Activated CD4-positive, alpha-beta T cell treated with anti-CD3 and anti-CD28 coated beads for 1 hour (primary cell): ENCODE measurements at regions not wholly inside any gene's neighbourhood (a gene's known extent, or its start where the extent isn't known, plus 50 kb on each side); places are given as distances from the start of the nearest gene placed in this dataset.

ENCODE experiments used
- DNase-seq: peaks from one replicate; pipeline ENCODE4 v3.0.0-alpha.2; 2020

DNA sequence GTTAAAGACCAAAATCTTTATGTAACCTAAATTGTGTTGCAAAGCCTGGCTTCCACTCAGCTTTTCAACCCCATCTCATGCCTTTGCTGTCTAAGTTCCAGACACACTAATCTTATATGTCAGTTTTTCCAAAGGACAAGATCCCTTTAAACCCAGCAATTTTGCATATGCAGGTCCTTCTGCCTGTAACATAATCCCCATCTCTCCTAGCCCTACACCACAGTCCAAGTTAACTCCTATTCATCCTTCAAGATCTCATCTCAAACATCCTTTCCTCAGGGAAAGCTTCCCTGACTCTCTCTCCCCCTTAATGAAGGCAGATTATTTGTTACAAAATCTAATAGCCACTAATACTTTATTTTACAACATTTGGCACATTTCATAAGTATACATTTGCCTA lies 366.3 kb downstream of the PLPP3 start:
- no peak for DNase-seq

DNA sequence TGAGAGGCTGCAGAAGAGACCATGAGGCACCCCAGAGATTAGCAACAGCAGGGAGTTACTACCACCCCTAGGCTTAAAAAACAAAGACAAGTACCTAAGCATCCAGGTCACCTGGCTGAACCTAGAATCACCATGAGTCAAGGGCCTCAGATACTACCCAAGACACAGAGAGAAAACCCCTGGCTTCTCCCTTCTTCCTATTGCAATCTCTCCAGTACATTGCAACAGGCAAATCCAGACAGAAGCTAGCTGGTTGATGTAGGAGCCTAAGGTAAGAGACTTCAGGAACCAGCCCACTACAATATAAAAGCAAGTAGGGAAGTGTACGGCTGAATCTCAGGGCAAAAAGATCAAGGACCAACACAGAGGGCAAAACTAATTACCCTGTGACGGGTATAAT lies 367.2 kb downstream of the PLPP3 start:
- no peak for DNase-seq

DNA sequence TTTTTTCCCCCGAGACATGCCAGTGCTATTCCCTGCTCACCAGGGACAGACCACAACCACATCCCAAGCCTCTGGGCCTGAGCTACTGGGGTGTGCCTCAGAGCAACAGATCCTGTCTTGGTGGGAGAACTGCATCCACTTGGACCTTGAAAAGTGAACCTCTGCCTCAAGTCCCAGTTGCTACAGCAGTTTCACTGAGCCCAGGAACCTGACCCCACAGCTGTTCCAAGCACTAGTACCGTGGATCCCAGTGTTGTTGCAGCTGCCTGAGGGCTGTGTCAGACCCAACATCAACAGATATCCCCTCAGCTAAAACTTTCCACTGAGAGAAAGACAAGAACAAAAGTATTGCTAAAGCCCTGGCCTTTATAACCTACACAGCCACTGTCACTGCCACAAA lies 373.0 kb downstream of the PLPP3 start:
- DNase-seq, result no peak

DNA sequence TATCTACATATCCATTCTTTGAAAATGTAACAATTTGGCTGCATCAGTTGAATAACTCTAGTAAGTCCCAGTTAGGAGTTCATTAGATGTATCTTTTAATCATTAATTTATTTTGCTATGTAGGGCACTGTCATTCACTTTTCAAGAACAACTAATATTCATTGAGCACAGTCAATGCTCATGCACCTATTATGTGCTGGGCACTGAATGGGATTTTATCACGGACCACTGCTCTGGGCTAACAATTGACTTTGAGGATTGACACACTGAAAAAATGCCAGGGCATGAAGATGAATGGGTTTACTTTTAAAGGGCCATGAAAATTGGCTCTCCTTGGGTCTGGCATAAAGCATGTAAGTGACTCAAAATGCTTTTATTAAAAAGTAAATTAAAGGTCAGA lies 375.2 kb downstream of the PLPP3 start:
- no peak for DNase-seq

DNA sequence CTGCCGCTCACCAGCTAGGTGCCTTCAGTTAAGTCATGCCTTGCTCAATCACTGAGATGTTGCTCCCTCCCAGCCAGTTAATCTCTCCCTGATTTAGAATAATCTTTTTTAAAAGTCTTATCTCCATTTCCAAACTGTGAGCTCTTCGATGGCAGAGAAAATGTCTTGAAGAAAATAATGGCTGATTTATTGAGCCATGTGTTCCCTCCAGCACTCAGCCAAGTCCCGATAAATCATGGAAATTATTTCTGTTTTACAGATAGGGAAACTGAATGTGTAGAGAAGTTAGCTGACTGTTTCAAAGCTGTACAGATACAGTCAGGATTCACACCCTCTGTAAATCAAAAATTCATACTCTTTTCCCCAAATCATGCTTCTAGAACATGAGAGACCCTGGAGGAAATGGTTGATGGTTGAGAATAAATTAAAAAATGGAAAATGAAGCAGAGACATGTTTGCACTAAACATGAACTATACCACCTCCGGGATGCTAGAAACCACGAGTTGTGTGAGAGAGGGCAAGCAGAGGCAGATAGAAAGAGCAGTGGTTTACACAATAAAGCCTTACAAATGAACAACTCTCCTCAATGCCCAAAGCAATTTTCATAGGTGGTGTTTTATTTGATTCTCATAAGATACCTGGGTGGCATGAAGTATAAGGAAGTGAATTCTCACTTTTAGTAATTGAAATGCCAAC lies 376.4 kb downstream of the PLPP3 start:
- no peak for DNase-seq

DNA sequence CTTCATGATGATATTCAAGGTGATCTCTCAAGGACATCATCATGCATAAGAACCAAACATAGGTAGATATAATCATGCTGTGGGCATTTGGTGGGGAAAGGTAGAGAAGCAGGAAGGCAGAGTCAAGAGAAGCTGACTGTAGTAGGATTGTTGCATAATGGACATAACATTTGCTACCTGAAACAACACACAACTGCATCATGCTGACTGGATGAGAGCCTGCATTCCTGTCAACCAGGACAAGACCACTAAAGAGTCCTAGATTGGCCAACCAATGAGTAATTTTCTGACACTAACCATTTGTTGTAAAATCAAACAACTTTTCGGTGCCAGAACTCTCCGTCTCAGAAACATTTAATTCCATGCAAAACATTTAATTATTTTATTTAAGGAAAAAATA lies 377.2 kb downstream of the PLPP3 start:
- DNase-seq, result no peak

DNA sequence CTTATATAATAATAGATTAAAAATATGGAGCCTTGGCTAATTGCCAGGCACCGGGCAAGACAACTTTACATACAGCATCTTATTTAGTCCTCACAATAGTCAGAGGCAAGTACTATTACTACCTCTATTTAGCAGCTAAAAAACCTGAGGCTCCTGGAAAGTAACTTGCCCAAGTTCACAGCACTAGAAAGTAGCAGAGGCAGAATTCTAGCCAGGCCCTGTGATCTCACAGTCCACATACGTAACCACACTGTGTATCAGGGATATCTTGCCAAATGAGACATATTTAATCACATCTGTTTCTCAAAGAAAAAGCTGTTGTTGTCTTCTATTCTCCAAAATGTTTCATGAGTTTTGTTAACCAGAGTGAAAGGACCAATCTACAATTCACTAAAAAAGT lies 378.5 kb downstream of the PLPP3 start:
- no peak for DNase-seq

DNA sequence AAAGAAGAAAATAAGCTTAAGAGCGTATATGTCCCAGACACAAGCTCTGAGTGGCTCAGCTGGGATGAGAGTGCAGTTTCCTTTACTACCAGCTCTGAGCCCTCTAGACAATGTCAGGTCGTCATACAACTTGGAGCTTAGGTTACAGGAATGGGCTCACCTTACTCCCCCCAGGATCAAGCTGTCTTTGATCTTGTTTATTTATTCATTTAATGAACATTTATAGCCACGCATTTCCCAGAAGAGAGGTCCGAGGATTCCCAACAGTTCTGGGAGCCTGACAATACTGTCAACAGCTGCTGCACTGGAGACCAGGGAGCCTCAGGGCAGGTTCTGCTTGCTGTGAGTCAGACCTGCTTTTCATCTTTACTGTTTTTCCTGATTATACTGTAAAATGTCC lies 378.9 kb downstream of the PLPP3 start:
- DNase-seq, result no peak

DNA sequence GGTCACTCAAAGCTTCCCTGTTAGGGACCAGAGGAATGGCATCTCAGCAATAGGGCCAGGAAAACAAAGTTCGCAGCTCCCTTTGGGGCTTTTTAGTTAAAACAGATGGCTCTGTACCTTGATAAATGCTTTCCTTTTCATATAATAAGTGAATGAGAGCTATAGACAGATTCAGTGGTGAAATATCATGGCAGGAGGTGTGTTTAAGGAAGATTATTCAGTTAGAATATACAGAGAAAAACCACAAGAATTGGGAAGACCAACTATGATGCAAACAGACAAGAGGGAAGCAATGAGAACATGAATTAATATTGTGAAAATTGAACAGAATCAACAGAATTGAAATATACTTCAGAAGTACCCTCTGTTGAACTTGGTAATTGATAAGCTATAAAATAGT lies 379.4 kb downstream of the PLPP3 start:
- DNase-seq, result no peak

DNA sequence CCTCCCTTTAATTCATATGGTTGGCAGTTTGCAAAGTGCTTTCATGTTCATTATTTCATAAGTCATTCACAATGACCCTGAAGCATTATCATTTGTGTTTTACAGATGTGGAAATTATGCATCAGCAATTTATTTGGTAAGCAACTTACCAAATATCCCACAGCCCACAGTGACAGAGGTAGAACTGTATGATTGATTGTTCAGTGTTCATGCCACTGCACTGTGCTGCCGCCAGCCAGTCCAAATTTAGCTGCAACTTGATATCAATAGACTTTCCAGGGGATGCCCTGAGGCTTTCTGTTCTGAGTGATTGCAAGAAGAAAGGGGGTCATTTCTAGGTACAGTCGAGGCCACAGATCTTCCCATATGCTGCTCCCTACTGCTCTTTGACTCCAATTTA lies 380.3 kb downstream of the PLPP3 start:
- DNase-seq, result no peak

DNA sequence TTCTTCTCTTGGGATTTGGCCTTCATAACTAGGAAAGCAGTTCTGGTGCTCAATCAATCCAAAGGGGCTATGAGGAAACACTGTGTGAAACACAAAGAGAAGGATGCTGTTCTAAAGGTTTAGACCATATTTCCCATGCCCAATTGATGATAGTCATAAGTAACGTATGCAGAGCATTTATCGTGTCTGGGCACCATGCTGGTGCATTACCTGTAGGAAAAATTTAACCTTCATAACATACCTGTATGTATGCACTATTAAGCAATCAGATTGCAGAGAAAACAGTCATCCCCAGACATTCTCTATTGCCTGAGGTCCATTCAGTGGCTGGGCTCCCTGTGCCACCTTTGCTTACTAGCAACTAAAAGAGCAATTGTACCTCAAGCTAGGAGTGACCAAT lies 381.4 kb downstream of the PLPP3 start:
- DNase-seq, result no peak

DNA sequence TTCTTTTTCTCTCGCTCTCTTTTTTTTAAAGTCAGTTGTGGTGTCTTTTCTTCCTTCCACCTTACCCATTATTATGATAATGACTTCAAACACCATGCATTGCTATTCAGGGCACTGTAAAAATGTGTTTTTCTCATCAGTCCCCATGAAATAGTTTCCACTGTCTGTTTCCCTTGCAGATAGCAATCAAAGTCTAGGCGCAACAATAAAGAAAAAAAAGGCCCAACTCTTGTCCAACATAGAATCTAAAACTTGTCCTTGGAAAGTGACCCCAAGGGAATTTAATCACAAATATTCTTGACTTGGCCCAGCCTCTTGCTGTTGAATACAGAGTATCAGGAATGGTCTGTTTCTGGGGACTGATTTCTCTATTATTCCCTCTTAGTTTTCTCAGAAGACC lies 382.5 kb downstream of the PLPP3 start:
- no peak for DNase-seq

DNA sequence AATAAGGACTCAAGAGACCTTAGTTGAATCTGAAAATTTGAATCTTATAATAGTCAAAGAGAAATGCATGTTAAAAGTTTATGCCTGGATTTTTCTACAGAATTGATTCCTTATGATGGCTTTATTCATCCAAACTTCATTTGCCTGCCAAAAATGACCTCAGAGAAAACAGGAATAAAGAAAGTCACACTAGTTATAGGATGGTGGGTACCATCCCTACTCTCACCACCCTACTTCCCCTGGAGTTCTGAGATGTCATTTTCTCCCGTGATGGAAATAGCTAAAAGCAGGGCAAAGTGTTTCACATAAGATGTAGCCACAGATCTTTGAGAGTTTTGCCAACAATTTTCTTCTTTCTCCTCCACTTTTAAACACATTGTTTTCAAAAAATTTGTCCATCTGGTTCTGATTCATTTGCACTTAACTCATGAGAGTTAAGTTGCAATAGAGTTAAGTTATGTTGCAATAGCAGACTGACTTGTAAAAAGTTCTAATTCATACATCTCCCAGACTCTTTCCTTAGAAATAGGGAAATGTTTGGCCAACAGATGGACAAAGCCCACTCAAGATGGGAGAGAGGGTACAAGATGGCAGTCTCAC lies 384.6 kb downstream of the PLPP3 start:
- DNase-seq, result no peak

DNA sequence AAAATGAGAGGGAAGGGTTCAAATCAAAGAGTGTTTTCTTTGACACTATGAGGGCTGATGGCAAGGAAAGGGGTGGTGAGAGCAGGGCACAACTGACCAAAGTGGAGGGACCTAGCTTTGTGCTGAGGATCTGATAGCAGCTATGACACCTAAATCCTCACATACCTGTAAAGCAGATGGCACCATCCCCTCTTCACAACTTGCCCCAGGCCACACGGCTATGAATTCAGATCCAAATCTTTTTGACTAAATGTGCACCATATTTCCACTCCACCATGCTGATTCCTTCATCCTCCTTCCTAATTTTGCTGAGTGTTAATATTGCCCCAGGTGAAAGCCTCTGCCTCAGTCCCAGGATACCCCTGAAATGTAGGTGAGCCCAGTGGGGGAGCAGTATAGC lies 385.7 kb downstream of the PLPP3 start:
- DNase-seq, result no peak

DNA sequence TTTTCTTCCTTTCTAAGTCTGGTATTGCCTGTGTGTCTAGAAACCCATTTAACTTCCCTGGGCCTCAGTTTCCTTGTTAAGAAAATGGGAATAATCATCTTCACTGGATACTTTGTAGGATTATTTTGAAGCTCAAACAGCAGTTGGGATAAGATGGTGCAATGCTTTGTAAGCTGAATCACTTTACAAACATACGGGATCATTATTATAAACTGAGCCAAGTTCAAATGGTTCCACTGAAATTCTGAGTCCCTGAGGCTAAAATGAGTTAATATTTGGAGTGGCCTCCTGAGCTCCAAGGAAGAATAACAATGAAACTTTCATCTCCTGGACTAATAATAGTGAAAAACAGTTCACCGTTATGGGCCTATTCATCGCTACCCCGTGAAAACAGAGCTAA lies 388.0 kb downstream of the PLPP3 start:
- DNase-seq, result no peak

DNA sequence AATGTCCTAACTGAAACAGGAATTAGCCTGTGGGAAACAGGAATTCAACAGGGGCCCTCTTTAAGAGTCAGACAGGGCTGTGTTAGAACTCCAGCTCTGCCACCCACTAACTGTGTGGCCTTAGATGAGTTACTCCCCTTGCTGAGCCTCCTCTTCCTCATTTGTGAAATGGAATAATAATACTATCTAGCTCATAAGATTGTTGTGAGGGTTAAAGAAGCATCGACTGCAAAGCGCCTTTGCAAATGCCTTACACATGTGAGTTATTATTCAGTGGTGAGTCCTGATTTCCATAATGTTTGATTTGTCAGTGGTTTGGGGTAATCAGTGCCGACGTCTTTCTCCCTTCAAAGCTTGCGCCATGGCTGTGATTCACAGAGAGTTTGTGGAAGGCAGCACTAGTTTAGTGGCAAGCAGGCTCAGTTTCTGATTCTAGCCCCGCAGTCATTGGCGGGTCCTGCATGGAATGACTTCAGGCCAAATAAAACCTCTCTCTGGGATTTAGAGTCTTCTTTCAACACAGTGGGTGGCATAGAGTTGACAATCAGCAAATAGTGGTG lies 388.5 kb downstream of the PLPP3 start:
- no peak for DNase-seq

DNA sequence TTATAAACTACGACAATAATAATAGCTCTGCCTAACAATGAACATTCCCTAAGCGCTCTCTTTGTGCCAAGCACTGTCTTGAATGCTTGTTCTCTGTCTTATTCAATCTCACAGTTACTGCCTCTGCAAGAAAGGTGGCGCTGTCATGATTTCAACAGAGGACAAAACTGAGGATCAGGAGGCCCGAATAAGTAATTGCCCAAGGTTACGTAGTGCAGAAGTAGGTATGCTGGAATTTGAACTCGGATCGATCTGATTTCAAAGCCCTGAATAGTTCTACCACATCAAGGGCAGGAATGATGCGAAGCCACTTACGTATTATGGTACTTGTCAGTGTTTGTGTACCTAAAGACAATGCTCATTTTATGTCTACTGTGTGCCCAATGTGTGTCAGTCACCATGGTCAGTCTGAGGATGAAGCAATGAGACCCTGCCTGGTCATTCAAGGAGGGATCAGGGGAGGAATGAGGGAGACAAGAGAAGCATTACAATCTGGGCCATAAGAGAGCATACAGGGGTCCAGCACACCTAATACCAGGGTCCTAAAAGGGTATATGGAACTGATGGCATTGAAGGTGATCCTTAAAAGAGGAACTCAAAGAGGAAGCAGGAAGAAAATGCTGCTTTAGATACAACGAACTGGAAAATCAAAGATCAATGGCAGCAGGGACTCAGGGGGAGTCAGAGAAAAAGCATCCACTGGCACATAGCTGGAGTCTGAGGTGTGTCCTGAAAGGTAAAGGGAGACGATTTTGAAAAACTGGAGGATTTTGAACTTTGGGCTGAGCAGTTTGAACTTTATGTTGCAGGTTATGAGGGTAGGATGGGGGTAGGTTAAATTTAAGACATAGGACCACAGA lies 389.2 kb downstream of the PLPP3 start:
- DNase-seq, result no peak

DNA sequence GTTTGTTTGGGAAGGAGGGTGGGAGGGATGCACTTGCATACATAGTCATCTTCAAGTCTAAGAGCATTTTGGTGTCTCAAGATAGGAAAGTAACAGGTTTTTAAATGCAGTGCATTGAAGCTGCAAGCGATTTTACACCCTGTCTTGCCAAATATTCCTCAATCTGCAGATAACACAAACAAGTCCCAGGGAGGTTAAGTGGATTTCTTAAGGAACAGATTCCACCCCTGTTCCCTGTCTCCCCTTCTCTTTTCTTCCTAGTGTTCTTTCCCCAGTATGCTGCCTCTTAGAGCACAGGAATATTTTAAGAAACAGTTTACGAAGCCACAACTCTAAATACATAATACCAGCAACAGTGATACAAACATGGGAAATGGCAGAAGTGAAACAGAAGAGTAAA lies 389.9 kb downstream of the PLPP3 start:
- DNase-seq, result no peak

DNA sequence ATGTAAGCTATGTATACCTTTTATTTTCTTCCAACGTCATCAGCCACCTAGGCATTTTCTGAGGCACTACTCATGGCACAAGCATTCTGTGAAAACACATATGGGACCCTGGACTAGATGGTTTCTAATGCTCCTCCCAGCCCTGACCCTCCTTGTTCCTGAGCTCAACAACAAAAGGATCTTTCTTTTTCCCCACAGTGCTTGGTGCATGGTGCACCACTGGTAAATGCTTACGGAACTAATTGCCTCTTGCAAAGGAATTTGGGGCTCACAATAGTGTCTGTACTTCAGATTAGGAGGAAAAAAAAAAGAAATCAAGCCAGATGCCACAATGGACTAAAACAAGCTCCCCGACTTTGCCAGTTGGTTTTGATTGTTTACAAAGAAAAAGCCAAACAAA lies 390.5 kb downstream of the PLPP3 start:
- no peak for DNase-seq

DNA sequence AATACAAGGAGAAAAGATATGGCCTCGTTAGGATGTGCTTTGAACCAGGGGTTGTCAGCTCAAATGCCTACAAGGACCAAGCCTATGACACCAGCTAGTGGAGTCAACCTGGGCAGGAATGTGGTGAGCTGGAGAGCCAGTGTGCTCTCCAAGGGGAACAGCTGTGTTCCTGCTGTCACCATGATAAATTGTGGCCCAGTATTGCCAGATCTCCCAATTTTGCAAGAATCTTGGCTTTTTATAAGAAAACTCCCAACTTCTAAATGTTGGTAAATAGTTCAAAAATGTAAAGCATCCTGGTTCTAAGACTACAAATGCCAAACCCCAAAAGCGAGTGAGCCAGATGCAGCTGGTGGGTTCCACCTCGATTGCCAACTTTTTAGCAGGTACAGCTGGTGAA lies 391.1 kb downstream of the PLPP3 start:
- DNase-seq, result no peak

DNA sequence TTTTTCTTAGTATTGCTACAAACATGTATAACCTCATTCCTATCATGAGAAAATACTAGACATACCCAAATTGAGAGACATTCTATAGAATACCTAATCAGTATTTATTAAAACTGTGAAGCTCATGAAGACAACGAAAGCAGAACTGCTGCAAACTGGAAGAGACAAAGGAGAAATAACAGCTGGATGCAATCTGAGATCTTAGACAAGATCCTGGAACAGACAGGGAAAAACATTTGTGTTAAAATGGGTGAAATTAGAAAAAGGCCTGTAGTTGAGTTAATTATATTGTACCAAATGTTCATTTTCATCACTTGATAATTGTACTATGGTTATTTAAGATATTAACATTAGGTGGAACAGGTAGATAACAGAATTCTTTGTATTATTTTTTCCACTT lies 392.0 kb downstream of the PLPP3 start:
- DNase-seq, result no peak

DNA sequence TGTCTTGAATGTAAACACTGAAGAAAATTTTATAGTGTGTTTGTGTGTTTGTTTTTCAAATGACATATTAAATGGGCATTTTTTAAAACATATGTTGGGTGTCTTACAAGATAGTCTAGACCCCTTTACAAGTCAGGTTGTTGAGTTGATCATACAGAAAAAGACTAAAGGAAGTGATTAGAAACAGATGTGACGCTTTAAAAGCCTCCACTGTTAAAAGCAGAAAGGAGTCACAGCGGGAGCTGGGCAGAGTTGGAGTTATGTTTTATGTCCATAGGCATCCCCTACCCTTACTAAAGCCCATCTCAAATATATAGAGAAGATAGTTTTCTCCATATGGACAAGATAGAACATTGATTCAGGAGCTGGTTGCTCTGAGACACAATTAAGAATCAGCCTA lies 393.9 kb downstream of the PLPP3 start:
- no peak for DNase-seq

DNA sequence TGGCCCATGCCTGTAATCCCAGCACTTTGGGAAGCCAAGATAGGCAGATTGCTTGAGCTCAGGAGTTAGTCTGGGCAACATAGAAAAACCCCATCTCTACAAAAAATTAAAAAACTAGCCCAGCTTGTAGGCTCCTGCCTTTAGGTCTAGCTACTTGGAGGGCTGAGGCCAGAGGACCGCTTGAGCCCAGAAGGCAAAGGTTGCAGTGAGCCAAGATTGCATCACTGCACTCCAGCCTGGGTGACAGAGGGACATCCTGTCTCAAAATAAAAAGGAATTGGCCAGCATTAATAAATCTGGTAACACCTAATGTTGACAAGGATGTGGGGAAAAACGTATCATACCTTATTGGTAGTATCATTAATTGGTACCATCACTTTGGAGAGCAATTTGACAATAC lies 396.2 kb downstream of the PLPP3 start:
- no peak for DNase-seq
